ENCODE measurements at regions not wholly inside any gene's neighbourhood (a gene's known extent, or its start where the extent isn't known, plus 50 kb on each side); places are given as distances from the start of the nearest gene placed in this dataset.

DNA sequence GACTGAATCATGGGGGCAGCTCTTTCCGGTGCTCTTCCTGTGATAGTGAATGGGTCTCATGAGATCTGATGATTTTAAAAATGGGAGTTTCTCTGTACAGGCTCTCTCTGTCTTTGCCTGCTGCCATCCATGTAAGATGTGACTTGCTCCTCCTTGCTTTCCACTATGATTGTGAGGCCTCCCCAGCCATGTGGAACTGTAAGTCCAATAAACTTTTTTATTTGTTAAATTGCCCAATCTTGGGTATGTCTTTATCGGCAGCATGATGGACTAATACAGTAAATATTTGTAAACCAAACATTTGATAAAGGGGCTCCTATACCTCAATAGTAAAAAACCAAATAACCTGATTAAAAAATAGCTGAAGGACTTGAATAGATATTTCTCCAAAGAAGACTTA lies 77.3 kb downstream of the INSIG2 start:
- WGBS = 96% methylated on average over 2 of the region's 2 CpGs
- Histone ChIP-seq H3K36me3 (no peaks in the 10 kb centered on the region), H3K4me3 (no peak overlapping the region), H3K4me1 (no peaks in the 10 kb centered on the region), H3K27me3 (peaks cover 0 to 9% (median 0%) of the 10 kb centered on the region in 4 donors), H3K9me3 (no peaks in the 10 kb centered on the region), H3K27ac (replicated peaks in 1 of 4) (no peak overlapping the region)
- intact Hi-C loops (cut with DNase I) = no loop called here
- TF ChIP-seq POLR2AphosphoS5 (IDR thresholded peaks at IDR 0.05) (no peak), EP300 (IDR thresholded peaks at IDR 0.05) (no peak), POLR2A (IDR thresholded peaks at IDR 0.05; ENCODE audit: low read depth) (no peak)
- TF ChIP-seq, protein P1, sequence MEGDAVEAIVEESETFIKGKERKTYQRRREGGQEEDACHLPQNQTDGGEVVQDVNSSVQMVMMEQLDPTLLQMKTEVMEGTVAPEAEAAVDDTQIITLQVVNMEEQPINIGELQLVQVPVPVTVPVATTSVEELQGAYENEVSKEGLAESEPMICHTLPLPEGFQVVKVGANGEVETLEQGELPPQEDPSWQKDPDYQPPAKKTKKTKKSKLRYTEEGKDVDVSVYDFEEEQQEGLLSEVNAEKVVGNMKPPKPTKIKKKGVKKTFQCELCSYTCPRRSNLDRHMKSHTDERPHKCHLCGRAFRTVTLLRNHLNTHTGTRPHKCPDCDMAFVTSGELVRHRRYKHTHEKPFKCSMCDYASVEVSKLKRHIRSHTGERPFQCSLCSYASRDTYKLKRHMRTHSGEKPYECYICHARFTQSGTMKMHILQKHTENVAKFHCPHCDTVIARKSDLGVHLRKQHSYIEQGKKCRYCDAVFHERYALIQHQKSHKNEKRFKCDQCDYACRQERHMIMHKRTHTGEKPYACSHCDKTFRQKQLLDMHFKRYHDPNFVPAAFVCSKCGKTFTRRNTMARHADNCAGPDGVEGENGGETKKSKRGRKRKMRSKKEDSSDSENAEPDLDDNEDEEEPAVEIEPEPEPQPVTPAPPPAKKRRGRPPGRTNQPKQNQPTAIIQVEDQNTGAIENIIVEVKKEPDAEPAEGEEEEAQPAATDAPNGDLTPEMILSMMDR (IDR thresholded peaks at IDR 0.05) = no peak
- no peak for DNase-seq (ENCODE audit: extremely low spot score)

Measured in esophagus muscularis mucosa (tissue), 4 donors.